ENCODE measurements at regions not wholly inside any gene's neighbourhood (a gene's known extent, or its start where the extent isn't known, plus 50 kb on each side); places are given as distances from the start of the nearest gene placed in this dataset.
"Not testable (repeated sequence)": the region's sequence is repeated elsewhere in the genome, so short reads cannot be mapped to it uniquely, and the experiment has no call there.

DNA sequence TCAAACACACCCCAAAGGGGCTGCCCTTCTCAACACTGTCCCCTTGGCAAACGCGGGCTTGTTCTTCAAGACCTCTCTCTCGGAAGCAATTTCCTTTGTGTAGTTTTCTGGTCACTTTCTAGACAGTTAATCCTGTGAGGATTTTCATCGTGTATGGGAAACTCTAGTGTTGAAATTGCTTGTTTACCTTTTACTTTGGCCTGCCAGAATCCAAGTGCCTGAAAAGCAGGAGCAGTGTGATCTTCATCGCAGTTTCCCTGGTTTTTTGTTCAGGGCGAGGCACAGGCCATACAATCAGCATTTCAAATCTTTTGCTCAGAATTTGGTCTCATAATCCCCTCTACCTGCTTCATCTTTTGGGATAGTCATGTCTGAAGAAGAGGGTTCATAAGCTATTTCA, 115.7 kb upstream of the C9orf72 start:
- no peak overlapping the region for H3K4me3 Mint-ChIP-seq
- no peak overlapping the region for H2BK5ac ChIP-seq (ENCODE audit: insufficient read length, low read length)
- no peaks in the 10 kb centered on the region; a peak in 1 of 7 replicates for H3K36me3 Mint-ChIP-seq (ENCODE audit: insufficient read depth in 1 of 3, low read depth in 3 of 3)
- no peaks in the 10 kb centered on the region for H3K4me1 ChIP-seq (ENCODE audit: insufficient read depth, low read length)
- no peak overlapping the region for H3K27ac Mint-ChIP-seq
- no peak overlapping the region for H4K8ac ChIP-seq (replicated peaks; ENCODE audit: insufficient read length, low read depth, low read length)
- H3K4ac ChIP-seq (ENCODE audit: low read depth, low read length) = no peak overlapping the region
- no peak overlapping the region for H2BK120ac ChIP-seq (ENCODE audit: low read depth, low read length, poor library complexity, severe bottlenecking)
- no peak for DNase-seq
- H3K18ac ChIP-seq (ENCODE audit: insufficient read length, low read depth, low read length) = no peak overlapping the region
- no peak overlapping the region for H3K9ac ChIP-seq (ENCODE audit: extremely low read depth, insufficient read length, low read length)
- no peak overlapping the region for H3K23ac ChIP-seq (ENCODE audit: insufficient read length, low read depth, low read length)
- H2AFZ ChIP-seq (ENCODE audit: low read length) = no peak overlapping the region
- H3K23me2 ChIP-seq (ENCODE audit: insufficient read length, low read depth, low read length, poor library complexity, severe bottlenecking) = no peaks in the 10 kb centered on the region
- no peaks in the 10 kb centered on the region for H4K20me1 ChIP-seq (ENCODE audit: control insufficient read depth, insufficient read depth, insufficient read length)
- H4K5ac ChIP-seq (ENCODE audit: insufficient read length, low read depth, low read length) = no peak overlapping the region
- H3K56ac ChIP-seq (ENCODE audit: insufficient read length, low read depth, low read length) = no peak overlapping the region
- H3K27me3 ChIP-seq (ENCODE audit: insufficient read depth, low read length) = no peaks in the 10 kb centered on the region
- H2BK12ac ChIP-seq (ENCODE audit: insufficient read length, low read depth, low read length) = no peak overlapping the region
- no peaks in the 10 kb centered on the region for H3K9me3 ChIP-seq (ENCODE audit: control insufficient read depth, low read depth, low read length)
- H4K91ac ChIP-seq (ENCODE audit: insufficient read length, low read depth, low read length) = no peak overlapping the region
- H3K27ac ChIP-seq (ENCODE audit: insufficient read length, low read depth, low read length) = no peak overlapping the region
- no peak overlapping the region for H3K4me2 ChIP-seq (ENCODE audit: insufficient read depth, insufficient read length, low read length)
- H3K9me3 Mint-ChIP-seq = peaks cover 0 to 4% of the 10 kb centered on the region in 2 experiments; a peak in 2 of 5 replicates
- H3T11ph ChIP-seq (ENCODE audit: low read length) = no peak overlapping the region
- H3K4me1 Mint-ChIP-seq = peaks cover 16 to 17% of the 10 kb centered on the region in 2 experiments
- H2BK15ac ChIP-seq (ENCODE audit: low read depth, low read length) = no peak overlapping the region
- H2AK5ac ChIP-seq (ENCODE audit: insufficient read length, low read length) = no peak overlapping the region
- no peak overlapping the region for H3K14ac ChIP-seq (ENCODE audit: insufficient read depth, low read length)
- no peak overlapping the region for H2BK20ac ChIP-seq (ENCODE audit: low read depth, low read length, poor library complexity, severe bottlenecking)
- no CpG with 5 or more reads among the region's 6 CpGs for WGBS (ENCODE audit: extremely low coverage, insufficient read length, low lambda C conversion rate)
- H3K79me2 ChIP-seq (ENCODE audit: insufficient read depth, low read length) = no peaks in the 10 kb centered on the region
- H3K27me3 Mint-ChIP-seq (ENCODE audit: low read depth) = no peaks in the 10 kb centered on the region; the same call in 1 of the 2 replicates
- H3K79me1 ChIP-seq (ENCODE audit: insufficient read depth, low read depth, low read length, poor library complexity, severe bottlenecking) = no peaks in the 10 kb centered on the region
- no peak for TF ChIP-seq CTCF (conservative IDR thresholded peaks at IDR 0.05)

DNA sequence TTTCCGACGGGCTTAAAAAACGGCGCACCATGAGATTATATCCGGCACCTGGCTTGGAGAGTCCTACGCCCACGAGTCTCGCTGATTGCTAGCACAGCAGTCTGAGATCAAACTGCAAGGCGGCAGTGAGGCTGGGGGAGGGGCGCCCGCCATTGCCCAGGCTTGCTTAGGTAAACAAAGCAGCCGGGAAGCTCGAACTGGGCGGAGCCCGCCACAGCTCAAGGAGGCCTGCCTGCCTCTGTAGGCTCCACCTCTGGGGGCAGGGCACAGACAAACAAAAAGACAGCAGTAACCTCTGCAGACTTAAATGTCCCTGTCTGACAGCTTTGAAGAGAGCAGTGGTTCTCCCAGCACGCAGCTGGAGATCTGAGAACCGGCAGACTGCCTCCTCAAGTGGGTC, 117.5 kb upstream of the C9orf72 start:
- H3K14ac ChIP-seq (ENCODE audit: insufficient read depth, low read length); H3K9me3 ChIP-seq (ENCODE audit: control insufficient read depth, low read depth, low read length); H2BK12ac ChIP-seq (ENCODE audit: insufficient read length, low read depth, low read length); H2AFZ ChIP-seq (ENCODE audit: low read length); H3K9me3 Mint-ChIP-seq; H3K27me3 ChIP-seq (ENCODE audit: insufficient read depth, low read length); H2BK120ac ChIP-seq (ENCODE audit: low read depth, low read length, poor library complexity, severe bottlenecking); H3K4me2 ChIP-seq (ENCODE audit: insufficient read depth, insufficient read length, low read length); H3K56ac ChIP-seq (ENCODE audit: insufficient read length, low read depth, low read length); H4K5ac ChIP-seq (ENCODE audit: insufficient read length, low read depth, low read length); H3K79me1 ChIP-seq (ENCODE audit: insufficient read depth, low read depth, low read length, poor library complexity, severe bottlenecking); H2BK15ac ChIP-seq (ENCODE audit: low read depth, low read length); H2BK5ac ChIP-seq (ENCODE audit: insufficient read length, low read length); H3K23me2 ChIP-seq (ENCODE audit: insufficient read length, low read depth, low read length, poor library complexity, severe bottlenecking); H2AK5ac ChIP-seq (ENCODE audit: insufficient read length, low read length); DNase-seq; H4K91ac ChIP-seq (ENCODE audit: insufficient read length, low read depth, low read length); H2BK20ac ChIP-seq (ENCODE audit: low read depth, low read length, poor library complexity, severe bottlenecking); H3K36me3 Mint-ChIP-seq (ENCODE audit: insufficient read depth in 1 of 3, low read depth in 3 of 3); H3K27me3 Mint-ChIP-seq (ENCODE audit: low read depth); H4K20me1 ChIP-seq (ENCODE audit: control insufficient read depth, insufficient read depth, insufficient read length); H3T11ph ChIP-seq (ENCODE audit: low read length); H3K27ac ChIP-seq (ENCODE audit: insufficient read length, low read depth, low read length); H3K4ac ChIP-seq (ENCODE audit: low read depth, low read length); H3K23ac ChIP-seq (ENCODE audit: insufficient read length, low read depth, low read length); H3K79me2 ChIP-seq (ENCODE audit: insufficient read depth, low read length); H3K4me1 ChIP-seq (ENCODE audit: insufficient read depth, low read length); H4K8ac ChIP-seq (replicated peaks; ENCODE audit: insufficient read length, low read depth, low read length); H3K18ac ChIP-seq (ENCODE audit: insufficient read length, low read depth, low read length): not testable (repeated sequence)
- H3K9ac ChIP-seq (ENCODE audit: extremely low read depth, insufficient read length, low read length) = peak overlapping the region; percentile 3
- peak overlapping the region; percentile 63 to 97 (median 97); a peak in 6 of 7 replicates for H3K27ac Mint-ChIP-seq
- H3K4me3 Mint-ChIP-seq = peak overlapping the region; percentile 80
- no CpG with 5 or more reads among the region's 17 CpGs for WGBS (ENCODE audit: extremely low coverage, insufficient read length, low lambda C conversion rate)
- H3K4me1 Mint-ChIP-seq = peaks cover 16 to 17% of the 10 kb centered on the region in 2 experiments

Data from H9 (cell line).